Urothelium cell line (cell line): ENCODE measurements at regions not wholly inside any gene's neighbourhood (a gene's known extent, or its start where the extent isn't known, plus 50 kb on each side); places are given as distances from the start of the nearest gene placed in this dataset.
"Not testable (repeated sequence)": the region's sequence is repeated elsewhere in the genome, so short reads cannot be mapped to it uniquely, and the experiment has no call there.

Experiments used
- DNase-seq: peaks from one replicate; pipeline ENCODE4 v3.0.0; 2011; ENCODE audit warnings: low spot score, mixed read lengths
- FAIRE-seq: peaks from 2 replicates; lab custom pipeline; 2011; peaks lifted over from hg19 to GRCh38; lab: Jason Lieb, UNC

DNA sequence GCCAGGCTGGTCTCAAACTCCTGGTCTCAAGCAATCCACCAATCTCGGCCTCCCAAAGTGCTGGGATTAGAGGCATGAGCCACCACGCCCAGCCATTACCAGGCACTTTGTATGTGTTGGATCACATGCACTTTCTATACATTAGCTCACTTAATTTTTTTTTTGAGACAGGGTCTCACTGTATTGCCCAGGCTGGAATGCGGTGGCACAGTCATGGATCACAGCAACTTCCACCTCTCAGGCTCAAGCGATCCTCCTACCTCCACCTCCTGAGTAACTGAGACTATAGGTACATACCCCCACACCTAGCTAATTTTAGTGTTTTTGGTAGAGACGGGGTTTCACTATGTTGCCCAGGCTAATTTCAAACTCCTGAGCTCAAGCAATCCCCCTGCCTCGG, 203.0 kb upstream of the MYL2 start:
- FAIRE-seq = no peak

DNA sequence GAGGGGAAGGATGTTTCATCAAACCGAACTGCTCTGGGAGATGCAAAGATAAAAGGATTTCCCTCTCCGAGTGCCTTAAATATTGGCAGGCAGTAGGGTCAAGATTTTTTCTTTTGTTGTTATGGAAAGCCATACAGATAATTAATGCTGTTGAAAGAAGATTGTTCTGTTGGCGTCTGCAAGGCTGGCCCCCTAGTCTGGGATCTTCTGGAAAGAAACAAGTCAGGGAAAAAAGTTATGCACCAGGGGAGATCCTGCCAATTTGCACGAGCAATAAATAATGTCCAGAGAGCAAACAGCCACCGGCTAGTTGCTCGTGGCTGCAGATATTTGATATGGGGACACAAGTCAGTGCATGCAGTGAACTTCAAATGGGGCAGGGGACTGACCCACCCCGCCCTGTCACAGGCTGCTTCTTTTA, 202.1 kb upstream of the MYL2 start:
- DNase-seq (no peak), FAIRE-seq (no peak)

More for the DNA sequence above, 203.0 kb upstream of the MYL2 start:
- DNase-seq = no peak

DNA sequence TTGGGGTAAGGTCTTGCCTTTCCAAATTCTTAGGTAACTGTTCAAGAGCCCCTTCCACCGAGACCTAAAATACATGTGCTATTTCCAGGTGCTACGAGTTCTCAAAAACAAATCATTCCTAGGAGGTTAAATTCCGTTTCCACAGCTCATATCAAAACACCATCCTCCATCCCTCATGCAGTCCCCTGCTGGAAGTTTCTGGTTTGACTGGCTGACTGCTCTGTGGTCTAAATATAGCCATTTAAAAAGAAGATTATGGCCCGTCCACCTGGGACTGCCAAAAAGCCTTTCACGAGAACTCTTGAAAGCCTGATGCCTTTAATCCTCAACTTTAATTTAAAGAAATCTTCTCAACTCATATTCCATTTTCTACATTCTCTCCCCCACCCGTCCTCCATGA, 201.5 kb upstream of the MYL2 start:
- FAIRE-seq (no peak), DNase-seq (no peak)

DNA sequence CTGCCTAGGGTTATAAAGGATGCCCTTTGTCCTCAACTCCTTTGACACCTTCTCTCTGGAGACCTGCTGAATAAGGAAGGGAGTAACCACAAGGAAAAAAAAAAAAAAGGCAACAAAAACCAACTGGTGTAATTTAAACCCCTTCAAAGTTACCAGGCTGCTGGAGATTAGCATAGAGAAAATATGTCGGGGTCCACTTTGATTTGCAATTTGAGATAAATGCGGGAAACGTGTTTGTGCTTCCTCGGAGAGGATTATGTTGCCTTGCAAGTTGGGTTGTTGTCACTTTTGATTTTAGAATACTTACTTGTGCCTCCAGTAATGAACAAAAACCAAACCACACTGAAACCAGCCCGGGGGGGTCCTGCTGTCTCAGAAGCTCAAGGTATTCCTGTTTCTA, 200.2 kb upstream of the MYL2 start:
- FAIRE-seq (no peak), DNase-seq (no peak)

DNA sequence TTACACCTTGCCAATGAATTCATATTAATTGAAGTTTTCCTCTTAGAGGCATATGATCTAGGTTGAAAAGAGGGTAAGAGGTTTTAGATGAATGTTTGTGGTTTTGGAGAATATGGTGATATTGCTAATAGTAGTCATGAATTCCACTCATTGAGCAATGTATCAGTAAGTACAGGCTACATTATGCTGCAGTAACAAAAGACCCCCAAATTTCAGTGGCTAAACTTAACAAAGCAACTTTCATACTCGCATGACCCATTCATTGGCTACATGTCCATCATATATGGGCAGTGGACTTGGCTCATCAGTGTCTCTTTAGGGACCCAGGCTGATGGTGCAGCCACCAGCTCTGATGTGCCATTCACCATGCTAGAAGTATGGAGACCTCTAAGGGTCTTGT, 196.6 kb upstream of the MYL2 start:
- FAIRE-seq = no peak
- no peak for DNase-seq

DNA sequence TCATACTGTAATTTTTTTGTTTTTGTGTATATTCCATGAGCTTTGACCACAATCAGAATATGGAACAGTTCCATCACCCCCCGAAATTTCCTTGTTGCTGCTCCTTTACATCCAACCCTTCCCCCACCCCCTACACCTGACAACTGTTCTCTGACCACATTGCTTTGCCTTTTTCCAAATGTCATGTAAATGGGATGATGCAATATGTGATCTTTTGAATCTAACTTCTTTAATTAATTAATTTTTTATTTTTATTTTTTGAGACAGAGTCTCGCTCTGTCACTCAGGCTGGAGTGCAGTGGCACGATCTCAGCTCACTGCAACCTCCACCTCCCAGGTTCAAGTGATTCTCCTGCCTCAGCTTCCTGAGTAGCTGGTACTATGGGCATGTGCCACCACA, 192.9 kb upstream of the MYL2 start:
- not testable (repeated sequence) for FAIRE-seq, DNase-seq

DNA sequence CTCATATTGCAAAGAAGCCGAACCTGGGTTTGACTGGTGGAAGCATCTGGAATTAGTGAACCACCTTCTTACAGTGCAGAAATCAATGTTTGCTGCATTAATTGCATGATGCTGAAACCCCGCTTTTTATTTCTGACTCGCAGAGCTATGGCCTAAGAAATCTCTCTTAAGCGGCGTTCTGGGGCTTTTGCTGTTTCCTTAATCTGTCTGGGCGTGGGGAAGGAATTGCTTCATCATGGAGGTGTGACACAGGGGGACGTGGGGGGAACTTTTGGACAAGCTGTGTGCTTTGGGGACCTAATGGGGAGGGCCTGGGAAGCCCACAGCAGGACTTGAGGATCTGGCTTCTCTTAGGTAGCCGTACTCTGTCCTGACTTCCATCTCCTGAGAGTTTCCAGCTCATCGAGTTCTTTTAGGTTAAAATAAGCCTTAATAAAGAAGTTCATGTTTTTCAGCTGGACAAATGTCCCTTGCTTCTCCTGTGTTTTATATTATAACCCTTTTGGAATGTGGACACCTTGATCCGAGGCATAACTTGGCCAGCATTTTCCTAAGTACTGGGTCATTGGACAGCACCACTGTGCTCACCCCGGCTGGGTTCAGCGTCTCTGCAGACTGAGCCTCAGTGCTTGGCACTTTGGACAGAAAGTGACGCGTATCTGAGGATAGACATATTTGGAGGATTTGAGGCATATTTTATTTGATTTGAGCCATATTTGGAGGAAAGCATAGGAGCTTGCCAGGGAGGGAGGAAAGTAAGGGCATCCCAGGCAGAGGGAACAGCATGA, 192.1 kb upstream of the MYL2 start:
- FAIRE-seq (no peak), DNase-seq (no peak)

DNA sequence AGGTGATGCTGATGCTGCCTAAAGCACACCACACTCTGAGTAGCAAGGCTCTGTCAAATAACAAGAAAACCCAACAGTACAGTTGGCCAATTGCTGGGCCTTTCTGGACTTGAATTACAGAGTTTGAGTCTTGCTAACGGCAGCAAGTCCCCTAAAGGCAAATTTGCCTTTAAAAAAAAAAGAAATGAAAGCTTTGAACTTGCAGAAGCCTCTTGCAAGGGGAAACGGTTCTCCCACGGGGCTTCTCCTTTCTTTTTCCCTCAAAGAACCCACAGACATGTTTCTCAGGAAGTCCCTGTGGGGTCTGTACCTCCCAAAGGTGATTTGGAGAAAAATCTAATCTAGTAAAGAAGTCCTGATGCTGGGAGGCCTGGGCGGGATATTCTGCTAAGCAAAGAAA, 191.3 kb upstream of the MYL2 start:
- DNase-seq = no peak
- no peak for FAIRE-seq

DNA sequence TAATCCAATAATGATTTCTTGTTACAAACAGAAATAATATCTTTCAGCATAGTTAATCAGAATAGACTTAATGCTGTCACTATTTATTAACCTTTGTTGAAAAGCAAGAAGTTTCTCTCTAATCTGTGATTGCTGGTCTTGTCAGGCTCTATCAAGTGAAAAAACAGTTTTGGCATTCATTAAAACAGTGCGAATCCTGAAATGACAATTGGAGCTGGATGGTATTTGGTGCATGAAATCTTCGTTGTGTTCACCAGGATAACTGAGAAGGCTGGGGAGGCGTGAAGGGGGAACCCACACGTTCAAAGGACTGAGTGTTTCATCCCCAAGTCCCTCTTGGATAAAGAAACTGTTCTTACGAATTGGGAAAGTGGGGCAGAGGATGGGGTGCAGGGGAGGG, 190.2 kb upstream of the MYL2 start:
- DNase-seq (no peak), FAIRE-seq (no peak)

DNA sequence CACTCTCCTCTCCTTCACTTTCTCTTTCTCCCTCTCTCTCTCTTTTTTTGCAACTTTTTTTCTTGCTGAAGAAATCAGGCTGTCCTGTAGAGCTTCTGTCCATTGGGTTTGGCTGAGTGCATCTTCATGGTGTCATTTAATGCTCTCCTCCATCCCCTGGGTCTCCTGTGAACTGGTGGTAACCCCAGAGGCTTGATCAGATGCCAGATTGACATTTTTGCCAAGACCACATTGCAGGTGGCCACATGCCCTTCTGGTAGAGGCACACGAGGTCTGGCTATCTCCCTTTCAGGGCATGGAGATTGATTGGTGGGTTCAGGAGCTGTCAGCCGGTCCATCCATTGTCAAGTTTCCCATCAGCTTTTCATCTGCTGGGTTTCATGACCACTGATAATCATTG, 188.3 kb upstream of the MYL2 start:
- DNase-seq (no peak), FAIRE-seq (no peak)

DNA sequence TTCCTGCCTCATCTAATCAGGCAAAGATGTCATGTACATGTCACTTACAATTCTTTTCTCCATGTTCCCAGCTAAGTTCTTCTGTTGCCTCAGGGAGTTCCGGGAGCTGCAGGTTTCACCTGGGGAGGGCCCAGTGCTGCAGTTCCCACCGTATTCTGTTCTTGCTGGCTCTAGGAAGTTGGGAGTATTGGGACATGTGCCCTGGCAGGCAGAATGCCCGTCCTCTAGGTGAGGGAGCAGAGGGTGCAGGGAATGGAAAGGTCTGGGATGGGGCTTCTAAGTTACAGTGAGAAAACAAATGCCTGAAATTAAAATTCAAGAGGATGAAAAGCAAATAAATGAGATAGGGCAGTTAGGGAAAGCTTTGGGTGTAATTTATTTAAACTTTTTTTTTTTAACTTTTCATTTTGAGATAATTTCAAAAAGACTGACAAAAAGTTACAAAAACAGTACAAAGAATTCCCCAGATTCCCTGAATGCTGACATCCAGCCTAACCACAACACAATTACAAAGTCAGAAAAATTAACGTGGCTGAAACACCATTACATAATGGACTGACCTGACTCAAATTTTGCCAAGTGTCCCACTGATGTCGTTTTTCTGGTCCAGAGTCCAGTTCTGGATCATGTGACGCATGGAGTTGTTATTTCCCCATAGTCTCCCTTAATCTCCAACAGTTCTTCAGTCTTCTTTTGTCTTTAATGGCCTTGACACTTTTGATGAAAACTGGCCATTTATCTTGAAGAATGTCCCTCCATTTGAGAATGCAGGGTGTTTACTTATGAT, 187.2 kb upstream of the MYL2 start:
- FAIRE-seq (no peak), DNase-seq (no peak)

DNA sequence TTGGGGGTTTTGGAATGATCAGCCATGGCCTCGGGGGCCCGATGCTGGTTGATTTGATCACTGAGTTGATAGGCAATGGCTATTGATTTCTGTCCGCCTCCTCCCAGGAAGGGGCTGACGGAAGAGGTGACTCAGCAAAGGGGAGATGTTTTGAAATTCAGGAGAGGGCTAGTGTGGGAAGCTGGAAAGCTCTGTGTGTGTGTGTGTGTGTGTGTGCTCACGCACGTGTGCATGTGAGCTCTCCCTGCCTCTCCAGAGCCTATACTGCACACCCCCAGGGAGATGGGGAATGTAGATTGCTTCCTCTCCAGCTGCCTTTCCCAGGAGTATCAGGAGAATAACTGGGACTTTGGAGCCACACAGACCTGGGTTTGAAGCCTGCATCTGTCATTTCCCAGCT, 184.9 kb upstream of the MYL2 start:
- DNase-seq (no peak), FAIRE-seq (no peak)

DNA sequence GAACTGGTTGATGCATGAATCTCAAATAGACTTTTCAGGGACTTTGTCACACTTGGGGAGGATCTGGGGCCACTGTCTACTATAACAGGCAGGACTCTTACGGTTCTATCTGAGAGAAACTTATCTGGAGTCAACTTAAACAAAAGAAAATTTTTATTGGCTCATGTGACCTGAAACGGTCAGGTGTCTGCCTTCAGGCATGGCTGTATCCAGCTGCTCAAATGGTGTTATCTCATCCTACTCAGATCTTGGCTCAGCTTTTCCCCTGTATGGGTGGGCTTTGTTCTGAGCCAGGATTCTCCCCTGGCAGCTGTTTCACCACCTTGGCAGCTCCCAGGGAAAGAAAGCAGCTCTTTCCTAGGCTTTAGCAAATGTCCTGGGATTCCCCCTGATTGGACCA, 183.2 kb upstream of the MYL2 start:
- FAIRE-seq (no peak), DNase-seq (no peak)

DNA sequence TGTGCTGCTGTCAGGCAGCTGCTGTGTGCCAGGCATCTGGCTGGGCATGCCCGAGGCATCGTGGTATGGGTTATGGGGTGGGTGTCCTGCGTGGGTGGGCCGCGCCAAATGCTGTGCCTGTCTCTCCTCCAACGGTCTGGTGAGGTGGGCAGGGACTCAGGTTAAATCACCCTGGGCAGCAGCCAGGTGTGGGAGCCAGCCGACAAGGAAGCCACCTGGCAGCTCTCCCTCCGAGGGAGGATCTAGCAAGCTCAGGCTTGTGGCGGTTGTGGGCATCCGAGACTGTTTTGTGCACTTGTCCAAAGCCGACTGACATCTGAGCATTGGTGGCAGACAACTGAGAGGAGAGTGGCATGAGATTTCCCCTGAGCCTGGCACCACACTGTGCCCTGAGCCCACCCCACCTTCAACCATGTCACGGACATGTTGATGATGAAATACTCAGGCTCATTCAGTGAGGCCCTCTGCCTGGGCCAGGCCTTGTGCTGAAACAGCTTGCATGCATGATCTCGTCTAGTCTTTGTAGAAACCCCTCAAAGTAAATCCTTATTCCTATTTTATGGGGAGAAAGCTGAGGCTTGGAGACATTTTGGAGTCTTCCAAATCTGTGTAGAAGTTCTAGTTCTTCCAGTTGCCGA, 181.8 kb upstream of the MYL2 start:
- DNase-seq = no peak
- FAIRE-seq = no peak

DNA sequence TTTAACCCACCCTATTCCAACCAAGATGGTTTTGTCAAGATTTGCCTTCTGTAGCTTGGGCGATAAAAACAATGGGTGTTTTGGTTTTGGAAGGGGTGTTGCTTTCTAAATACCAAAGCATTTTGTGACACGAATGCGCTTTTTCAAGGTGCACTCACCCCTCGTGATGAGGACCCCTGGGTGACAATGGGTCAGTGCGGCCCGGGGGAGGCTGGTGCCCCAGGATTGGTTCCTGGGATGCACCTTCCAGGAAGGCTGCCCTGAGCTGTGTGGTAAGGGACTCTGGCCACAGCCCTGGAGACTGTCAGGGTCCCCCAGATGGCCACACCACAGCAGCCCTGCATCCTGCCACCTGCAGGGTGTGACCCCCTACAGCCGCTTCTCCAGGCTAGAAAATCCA, 180.6 kb upstream of the MYL2 start:
- DNase-seq (no peak), FAIRE-seq (no peak)

DNA sequence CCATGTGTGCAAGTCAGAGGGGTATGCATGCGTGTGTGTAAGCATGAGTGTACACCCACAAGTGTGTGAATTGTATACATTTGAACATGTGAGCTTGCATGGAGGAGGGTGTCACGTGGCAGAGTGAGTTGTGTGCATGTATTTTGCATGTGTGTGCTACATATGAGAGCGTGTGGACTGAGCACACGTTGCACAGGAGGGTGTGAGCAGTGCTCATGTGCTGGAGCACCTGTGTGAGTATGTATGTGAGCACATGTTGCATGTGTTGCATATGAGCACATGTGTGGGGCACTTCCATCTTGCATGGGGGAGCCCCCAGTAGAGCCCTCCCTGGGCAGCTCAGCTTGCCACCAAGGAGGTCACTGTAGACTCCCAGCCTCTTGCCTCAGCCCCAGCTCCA, 180.2 kb upstream of the MYL2 start:
- FAIRE-seq (no peak), DNase-seq (no peak)

DNA sequence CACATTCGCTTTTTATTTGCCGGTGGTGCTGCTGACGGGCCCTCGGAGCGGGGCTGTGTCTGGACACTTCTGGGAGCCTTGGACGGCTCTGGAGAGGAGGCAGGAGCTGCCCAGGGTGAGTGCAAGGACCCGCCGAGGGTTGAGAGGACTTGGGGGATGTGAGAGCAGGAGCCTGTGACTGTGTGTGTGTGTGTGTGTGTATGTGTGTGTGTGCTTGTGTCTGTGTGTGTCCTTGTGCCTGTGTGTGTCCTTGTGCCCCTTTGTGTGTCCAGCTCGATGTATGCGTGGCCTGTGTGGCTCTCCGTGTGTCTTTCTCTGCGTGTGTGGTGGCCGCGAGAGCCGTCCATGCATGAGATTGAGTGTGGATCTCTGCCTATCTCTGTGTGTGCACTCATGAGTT, 179.6 kb upstream of the MYL2 start:
- DNase-seq (no peak), FAIRE-seq (no peak)

DNA sequence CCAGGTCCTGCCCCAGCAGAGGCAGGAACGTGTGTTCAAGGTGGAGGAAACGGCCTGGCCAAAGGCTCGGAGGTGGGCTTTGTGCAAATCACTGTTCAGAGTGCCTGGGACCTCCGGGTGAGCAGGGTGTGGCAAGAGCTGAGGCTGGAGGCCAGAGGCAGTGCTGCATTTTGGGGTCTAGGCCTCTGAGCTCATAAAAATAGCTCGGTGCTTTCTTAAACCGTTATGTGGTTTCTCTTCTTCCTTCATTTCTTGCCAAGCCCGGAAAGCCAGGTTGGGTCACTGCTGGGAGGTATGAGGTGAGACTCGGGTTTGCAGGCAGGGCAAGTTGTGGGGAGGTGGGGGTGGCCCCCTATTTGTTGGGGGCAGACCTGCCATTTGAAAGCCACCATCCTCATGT, 178.8 kb upstream of the MYL2 start:
- DNase-seq (no peak), FAIRE-seq (no peak)

DNA sequence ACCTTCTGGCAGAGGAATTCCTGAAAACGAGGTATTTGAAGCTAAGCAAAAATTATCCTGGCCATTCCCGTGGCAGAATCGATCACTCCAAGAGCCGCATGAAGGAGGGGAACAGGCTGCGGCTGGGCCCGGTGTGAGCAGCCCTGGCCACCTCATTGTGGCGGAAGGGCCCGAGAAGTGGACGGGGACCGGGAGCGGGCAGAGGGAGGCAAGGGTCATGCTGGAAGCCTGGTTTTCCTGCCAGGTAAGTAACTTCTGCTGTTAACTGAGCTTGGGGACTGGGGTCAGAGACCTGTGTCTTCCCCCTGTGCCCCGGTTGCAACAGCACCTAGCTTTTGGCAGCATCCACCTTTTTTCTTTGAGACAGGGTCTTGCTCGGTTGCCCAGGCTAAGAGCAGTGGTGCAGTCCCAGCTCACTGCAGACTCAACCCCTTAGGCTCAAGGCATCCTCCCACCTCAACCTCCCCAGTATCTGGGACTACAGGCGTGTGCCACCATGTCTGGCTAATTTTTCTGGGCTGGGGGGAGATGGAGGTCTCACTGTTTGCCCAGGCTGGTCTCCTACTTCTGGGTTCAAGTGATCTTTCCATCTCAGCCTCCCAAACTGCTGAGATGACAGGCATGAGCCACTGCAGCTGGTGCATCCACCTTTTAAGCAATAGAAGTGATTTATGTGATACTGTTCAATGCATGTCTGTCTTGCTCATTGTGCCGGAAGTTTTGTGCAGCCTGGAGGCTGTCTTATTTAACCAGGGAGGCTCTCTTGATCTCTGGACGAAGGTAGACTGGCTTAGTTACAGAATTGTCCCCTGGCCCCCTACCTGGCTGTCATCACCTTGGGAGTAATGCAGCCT, 174.0 kb upstream of the MYL2 start:
- FAIRE-seq (no peak), DNase-seq (no peak)

DNA sequence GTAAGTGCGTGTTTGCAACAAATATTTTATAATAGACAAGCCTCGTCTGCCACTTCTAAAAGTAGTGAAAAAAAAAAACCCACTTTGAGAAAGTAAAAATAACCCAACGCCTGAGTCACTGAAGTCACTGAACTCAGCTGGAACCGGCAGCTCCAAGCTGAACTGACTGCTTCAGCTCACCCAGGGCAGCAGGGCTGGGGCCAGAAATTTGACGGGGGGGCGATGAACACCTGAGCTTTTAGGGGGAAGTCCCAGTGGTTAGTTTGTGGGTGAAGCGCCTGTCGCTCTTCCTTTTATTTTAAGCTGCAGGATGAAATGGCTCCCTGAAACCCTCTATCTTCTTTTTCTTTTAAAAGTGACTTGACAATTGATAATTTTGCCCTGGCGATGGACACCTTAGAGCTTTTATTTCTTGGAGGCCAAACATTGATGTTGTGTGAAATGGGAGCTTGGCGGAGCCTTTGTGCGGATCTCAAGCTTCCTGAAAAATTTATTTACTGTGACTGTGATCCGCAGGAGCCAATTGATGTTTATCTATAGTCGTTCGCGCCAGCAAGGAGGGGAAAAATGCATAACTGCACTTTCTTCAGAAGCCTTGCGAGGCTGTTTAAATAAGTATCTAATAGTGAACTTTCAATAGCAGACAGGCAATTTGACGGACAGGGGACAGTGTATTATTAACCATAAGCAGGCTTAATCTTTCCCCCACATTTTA, 173.2 kb upstream of the MYL2 start:
- DNase-seq (no peak), FAIRE-seq (no peak)
